GM12892 (cell line): ENCODE measurements at regions not wholly inside any gene's neighbourhood (a gene's known extent, or its start where the extent isn't known, plus 50 kb on each side); places are given as distances from the start of the nearest gene placed in this dataset.

ENCODE experiments used
- POLR2A ChIP-seq: IDR thresholded peaks from 2 replicates; pipeline ENCODE4 v1.6.1; 2011; ENCODE audit warnings: low read depth, low read length, control low read depth
- POLR2AphosphoS5 ChIP-seq: IDR thresholded peaks from 2 replicates; pipeline ENCODE4 v1.6.1; 2011; ENCODE audit warnings: low read depth, low read length, control low read depth

DNA sequence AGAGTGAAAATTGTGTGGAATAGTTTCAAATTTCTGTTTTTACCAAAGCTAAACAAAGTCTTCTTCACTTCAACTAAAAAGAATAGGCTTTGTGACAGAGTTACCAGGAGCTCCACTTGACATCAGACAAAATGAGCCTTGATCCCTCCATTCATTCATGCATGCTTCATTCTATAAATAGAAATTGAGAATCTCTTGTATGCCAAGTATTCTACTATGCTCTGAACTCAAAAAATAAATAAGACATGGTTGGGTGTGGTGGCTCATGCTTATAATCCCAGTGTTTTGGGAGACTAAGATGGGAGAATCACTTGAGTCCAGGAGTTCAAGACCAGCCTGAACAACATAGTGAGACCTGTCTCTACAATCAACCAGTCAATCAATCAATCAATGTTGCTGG lies 236.6 kb upstream of the FAM83B start:
- TF ChIP-seq POLR2A (no peak), POLR2AphosphoS5 (no peak)
